ENCODE measurements at regions not wholly inside any gene's neighbourhood (a gene's known extent, or its start where the extent isn't known, plus 50 kb on each side); places are given as distances from the start of the nearest gene placed in this dataset.

DNA sequence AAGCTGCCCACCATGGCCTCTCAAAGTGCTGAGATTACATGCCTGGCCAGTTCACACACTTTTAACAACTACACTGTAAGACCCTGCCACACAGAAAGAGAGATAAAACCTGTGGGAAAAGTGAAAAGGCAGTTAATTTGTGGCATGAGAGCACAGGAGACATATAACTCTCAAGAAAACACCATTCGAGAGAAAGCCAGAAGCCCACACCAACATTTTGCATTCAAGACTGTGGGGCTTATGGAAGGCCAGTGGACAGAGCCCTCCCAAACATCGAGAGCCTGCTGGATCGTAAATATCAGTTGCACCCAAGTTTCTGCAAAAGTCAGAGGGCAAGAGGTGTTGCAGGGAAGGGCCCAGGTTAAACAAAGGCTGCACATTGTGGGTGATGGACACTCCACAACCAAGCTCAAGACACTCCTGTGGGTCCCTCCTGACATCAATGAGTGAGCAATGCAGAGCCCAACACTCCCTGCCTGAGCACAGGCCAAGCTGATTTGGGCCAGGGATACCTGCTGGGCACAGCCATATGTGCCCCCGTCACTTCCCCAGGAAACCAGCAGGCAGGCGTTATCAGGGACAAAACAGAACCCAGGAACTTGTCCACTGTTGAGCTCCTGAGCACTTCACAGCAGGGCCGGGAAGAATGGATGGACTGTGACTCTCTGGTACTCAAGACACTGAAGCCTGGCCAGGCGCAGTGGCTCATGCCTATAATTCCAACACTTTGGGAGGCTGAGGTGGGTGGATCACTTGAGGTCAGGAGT lies 114.4 kb downstream of the ZFP36L2 start:
- no peak overlapping the region for H3K27ac ChIP-seq
- no peak overlapping the region for H3K4me3 ChIP-seq
- no peak for DNase-seq
- no peaks in the 10 kb centered on the region for H3K36me3 ChIP-seq
- H3K27me3 ChIP-seq = no peaks in the 10 kb centered on the region
- no peaks in the 10 kb centered on the region for H3K9me3 ChIP-seq (replicated peaks)
- H3K4me1 ChIP-seq = peaks cover 26% of the 10 kb centered on the region

DNA sequence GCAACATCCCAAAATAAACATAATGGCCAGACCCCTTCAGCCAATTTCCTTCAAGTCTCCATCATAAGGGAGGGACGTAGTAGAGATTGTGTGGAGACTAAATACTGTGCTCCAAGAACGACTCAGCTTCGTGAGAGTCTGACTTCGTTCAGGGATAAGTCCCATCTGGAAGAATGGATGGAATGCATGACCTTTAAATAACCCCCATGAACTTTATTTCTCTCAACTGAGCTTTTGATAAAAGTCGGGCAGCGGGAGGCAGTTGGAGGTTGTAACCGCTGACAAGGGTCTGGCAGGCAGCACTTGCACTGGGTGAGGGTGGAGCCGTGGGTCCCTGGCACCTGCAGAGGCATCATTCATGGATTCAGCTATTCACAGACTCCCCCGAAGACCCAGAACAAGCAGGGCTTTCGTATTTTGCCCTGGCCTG lies 115.9 kb downstream of the ZFP36L2 start:
- H3K36me3 ChIP-seq = no peaks in the 10 kb centered on the region
- H3K27me3 ChIP-seq = no peaks in the 10 kb centered on the region
- H3K9me3 ChIP-seq (replicated peaks) = no peaks in the 10 kb centered on the region
- H3K27ac ChIP-seq = no peak overlapping the region
- no peak overlapping the region for H3K4me3 ChIP-seq
- no peak for DNase-seq
- peaks cover 38% of the 10 kb centered on the region for H3K4me1 ChIP-seq

- Histone ChIP-seq H3K36me3 (no peaks in the 10 kb centered on the region), H3K27me3 (no peaks in the 10 kb centered on the region), H3K27ac (no peak overlapping the region), H3K9me3 (replicated peaks) (no peaks in the 10 kb centered on the region), H3K4me3 (no peak overlapping the region), H3K4me1 (peaks cover 34% of the 10 kb centered on the region)
- DNase-seq = no peak
These were observed 117.1 kb downstream of the ZFP36L2 start for GRCh38 chr2:43109261-43109743.

DNA sequence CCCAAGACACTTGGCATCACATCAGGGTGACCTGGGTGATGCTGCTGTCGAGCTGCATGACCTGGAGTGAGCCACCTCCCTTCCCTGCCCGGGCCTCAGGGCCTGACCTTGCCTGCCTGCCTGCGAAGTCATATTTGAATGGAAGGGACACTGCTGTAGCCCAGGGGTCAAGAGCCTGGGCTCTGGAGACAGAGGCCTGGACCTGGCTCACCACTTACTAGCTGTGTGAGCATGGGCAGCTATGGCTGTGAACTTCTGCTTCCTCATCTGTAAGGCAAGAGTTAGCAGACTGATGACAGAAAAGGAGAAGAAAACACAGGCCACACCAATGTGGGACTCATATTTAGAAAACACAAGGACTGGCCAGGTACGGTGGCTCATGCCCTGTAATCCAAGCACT lies 118.7 kb downstream of the ZFP36L2 start:
- no peak overlapping the region for H3K4me3 ChIP-seq
- DNase-seq = no peak
- H3K27me3 ChIP-seq = no peaks in the 10 kb centered on the region
- H3K36me3 ChIP-seq = no peaks in the 10 kb centered on the region
- no peak overlapping the region for H3K27ac ChIP-seq
- H3K9me3 ChIP-seq (replicated peaks) = no peaks in the 10 kb centered on the region
- H3K4me1 ChIP-seq = peaks cover 24% of the 10 kb centered on the region

DNA sequence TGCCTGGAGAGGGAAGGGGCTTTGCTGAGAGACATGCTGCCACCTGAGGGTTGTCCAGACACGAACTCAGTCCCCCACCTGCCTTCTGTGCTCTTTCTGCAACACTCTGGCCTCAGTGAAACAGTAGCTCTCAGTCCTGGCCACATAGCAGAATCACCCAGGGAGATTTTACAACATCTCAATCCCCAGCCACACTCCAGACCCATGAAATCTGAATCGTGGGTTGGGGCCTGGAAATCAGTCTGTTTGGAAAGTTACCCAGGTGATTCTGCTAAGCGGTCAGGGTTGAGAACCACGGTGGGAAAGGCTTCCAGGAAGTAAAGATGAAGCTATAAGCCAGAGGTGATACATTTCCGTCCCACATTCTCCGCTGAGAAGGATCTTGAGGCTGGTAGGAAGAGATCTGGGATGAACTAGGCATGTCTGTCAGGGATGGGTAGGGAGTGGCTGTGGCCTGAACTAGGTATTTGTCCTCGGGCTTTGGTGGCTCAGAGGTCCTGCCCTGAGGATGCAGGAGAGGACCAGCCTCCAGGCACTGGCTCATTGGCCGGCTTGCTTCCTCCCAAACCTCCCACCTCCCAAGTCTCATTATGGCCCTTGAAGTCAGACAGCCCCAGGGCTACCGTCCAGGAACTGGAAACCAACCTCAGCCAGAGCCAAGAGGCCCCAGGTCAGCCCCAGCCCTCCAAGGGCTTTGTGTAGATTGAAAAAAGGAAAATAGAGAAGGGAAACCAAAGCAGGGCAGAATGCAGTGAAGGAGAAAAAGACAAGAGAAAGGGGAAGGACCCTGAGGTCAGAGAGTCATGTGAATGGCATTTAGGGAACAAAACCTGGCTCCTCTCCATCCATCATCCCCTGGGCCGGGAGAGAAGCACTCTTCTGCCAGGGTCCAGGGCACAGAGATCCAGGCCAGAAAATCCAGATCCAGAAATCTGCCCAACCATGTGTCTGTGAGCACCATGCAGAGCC lies 119.6 kb downstream of the ZFP36L2 start:
- H3K4me1 ChIP-seq = peaks cover 28% of the 10 kb centered on the region
- H3K36me3 ChIP-seq = no peaks in the 10 kb centered on the region
- no peak overlapping the region for H3K27ac ChIP-seq
- H3K9me3 ChIP-seq (replicated peaks) = no peaks in the 10 kb centered on the region
- DNase-seq = no peak
- H3K4me3 ChIP-seq = no peak overlapping the region
- H3K27me3 ChIP-seq = no peaks in the 10 kb centered on the region

DNA sequence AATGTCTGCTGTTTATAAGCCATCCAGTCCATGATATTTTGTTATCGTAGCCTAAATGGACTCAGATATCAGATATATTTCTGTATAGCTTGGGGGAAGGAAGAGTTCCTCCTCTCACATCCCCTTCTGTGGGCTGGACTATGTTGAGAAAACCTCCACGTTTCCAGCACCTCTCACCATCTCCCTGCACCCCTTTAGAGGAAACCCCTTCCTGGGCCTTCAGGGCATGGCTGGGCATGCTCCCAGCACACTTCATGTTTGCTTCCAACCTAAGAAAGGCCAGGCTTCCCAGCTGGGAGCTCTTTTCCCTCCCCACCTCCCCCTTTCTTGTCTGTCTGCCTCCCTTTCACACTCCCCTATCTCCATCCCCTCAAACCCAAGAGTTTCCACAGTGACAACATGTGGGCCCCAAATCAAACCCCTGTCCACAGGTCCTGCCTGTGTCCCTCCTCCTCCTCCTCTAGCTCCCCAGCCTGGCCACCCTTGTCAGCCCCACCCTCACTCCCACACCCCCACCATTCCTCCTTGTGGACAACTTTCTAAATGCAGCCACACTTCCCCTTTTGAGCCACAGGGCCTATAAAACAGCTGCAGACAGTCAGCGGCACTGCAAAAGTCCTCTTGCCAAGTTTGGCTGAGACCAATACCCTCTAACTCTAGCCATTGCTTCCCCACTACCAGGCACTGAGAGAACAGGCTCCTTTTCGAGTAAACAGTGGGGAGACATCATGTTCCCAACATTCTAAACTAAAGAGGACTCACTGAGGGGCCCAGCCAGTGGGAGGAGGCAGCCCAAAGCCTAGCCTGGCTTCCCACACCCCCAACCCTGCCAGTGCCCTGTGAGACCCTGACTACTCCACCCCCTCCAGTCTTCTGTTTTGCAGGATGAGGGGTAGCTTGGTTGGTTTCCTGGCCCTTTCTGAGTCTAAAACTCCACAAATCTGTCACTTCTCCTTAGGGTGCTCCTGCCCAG lies 120.5 kb downstream of the ZFP36L2 start:
- Histone ChIP-seq H3K4me1 (peaks cover 32% of the 10 kb centered on the region), H3K4me3 (no peak overlapping the region), H3K36me3 (no peaks in the 10 kb centered on the region), H3K27me3 (no peaks in the 10 kb centered on the region), H3K9me3 (replicated peaks) (no peaks in the 10 kb centered on the region), H3K27ac (no peak overlapping the region)
- DNase-seq = peak; percentile 60 to 80

DNA sequence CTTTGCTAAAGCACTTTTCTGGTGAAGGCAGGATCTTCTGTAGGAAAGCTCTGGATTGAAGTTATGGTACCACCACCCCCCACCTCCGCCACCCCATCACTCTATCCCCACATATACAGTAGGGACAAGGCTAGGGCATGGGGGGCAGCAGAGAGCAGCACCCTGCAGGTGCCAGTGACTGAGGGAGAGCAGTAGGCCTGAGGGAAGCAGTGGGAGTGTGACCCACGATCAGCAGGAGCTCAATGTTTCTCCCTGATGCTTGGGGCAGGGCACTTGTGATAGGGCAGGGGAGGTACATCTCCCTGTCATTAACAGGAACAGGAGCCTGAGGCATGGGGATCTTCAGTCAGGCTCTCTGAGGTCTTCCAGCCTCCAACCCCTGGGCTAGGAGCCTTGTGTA lies 121.6 kb downstream of the ZFP36L2 start:
- no peak overlapping the region for H3K4me3 ChIP-seq
- H3K27me3 ChIP-seq = no peaks in the 10 kb centered on the region
- DNase-seq = no peak
- H3K36me3 ChIP-seq = no peaks in the 10 kb centered on the region
- H3K27ac ChIP-seq = no peak overlapping the region
- H3K9me3 ChIP-seq (replicated peaks) = no peaks in the 10 kb centered on the region
- H3K4me1 ChIP-seq = peaks cover 25% of the 10 kb centered on the region

GRCh38 chr2:43104106-43104505 lies 122.3 kb downstream of the ZFP36L2 start:
- no peak overlapping the region for H3K27ac ChIP-seq
- no peaks in the 10 kb centered on the region for H3K27me3 ChIP-seq
- no peaks in the 10 kb centered on the region for H3K9me3 ChIP-seq (replicated peaks)
- H3K4me3 ChIP-seq = no peak overlapping the region
- H3K36me3 ChIP-seq = no peaks in the 10 kb centered on the region
- DNase-seq = no peak
- peaks cover 25% of the 10 kb centered on the region for H3K4me1 ChIP-seq

GRCh38 chr2:43103093-43103404 lies 123.4 kb downstream of the ZFP36L2 start:
- H3K27ac ChIP-seq = no peak overlapping the region
- H3K4me3 ChIP-seq = no peak overlapping the region
- no peaks in the 10 kb centered on the region for H3K36me3 ChIP-seq
- peaks cover 25% of the 10 kb centered on the region for H3K4me1 ChIP-seq
- H3K9me3 ChIP-seq (replicated peaks) = no peaks in the 10 kb centered on the region
- DNase-seq = no peak
- no peaks in the 10 kb centered on the region for H3K27me3 ChIP-seq

GRCh38 chr2:43102366-43103092 lies 123.9 kb downstream of the ZFP36L2 start:
- Histone ChIP-seq H3K27ac (no peak overlapping the region), H3K4me3 (no peak overlapping the region), H3K36me3 (no peaks in the 10 kb centered on the region), H3K9me3 (replicated peaks) (no peaks in the 10 kb centered on the region), H3K27me3 (no peaks in the 10 kb centered on the region), H3K4me1 (peaks cover 25% of the 10 kb centered on the region)
- DNase-seq = no peak

GRCh38 chr2:43101751-43102150 lies 124.7 kb downstream of the ZFP36L2 start:
- peaks cover 22% of the 10 kb centered on the region for H3K4me1 ChIP-seq
- no peaks in the 10 kb centered on the region for H3K27me3 ChIP-seq
- peak overlapping the region; percentile 76; the same call in 1 of the 2 replicates for H3K27ac ChIP-seq
- H3K4me3 ChIP-seq = no peak overlapping the region; the same call in 1 of the 2 replicates
- H3K9me3 ChIP-seq (replicated peaks) = no peaks in the 10 kb centered on the region
- DNase-seq = no peak
- no peaks in the 10 kb centered on the region for H3K36me3 ChIP-seq

- H3K27ac ChIP-seq = peak overlapping the region; percentile 76
- no peaks in the 10 kb centered on the region for H3K27me3 ChIP-seq
These were observed 125.3 kb downstream of the ZFP36L2 start for GRCh38 chr2:43100883-43101662.

GRCh38 chr2:43100362-43100882 lies 126.0 kb downstream of the ZFP36L2 start:
- peak overlapping the region; percentile 55 for H3K4me3 ChIP-seq
- peaks cover 12% of the 10 kb centered on the region; the same call in 1 of the 2 replicates for H3K4me1 ChIP-seq

More at GRCh38 chr2:43100883-43101662, 125.3 kb downstream of the ZFP36L2 start:
- peaks cover 3% of the 10 kb centered on the region; the same call in 1 of the 2 replicates for H3K9me3 ChIP-seq (replicated peaks)
- peak overlapping the region; percentile 55 for H3K4me3 ChIP-seq
- no peaks in the 10 kb centered on the region for H3K36me3 ChIP-seq
- DNase-seq = peak; percentile 77 to 85
- peaks cover 17% of the 10 kb centered on the region for H3K4me1 ChIP-seq

More at GRCh38 chr2:43100362-43100882, 126.0 kb downstream of the ZFP36L2 start:
- Histone ChIP-seq H3K27ac (peak overlapping the region; percentile 76), H3K9me3 (replicated peaks) (peaks cover 5% of the 10 kb centered on the region; the same call in 1 of the 2 replicates), H3K27me3 (no peaks in the 10 kb centered on the region), H3K36me3 (no peaks in the 10 kb centered on the region)
- DNase-seq = no peak

All from SJCRH30 (cell line).